GM19455 (cell line): ENCODE measurements at regions not wholly inside any gene's neighbourhood (a gene's known extent, or its start where the extent isn't known, plus 50 kb on each side); places are given as distances from the start of the nearest gene placed in this dataset.
"Not testable (repeated sequence)": the region's sequence is repeated elsewhere in the genome, so short reads cannot be mapped to it uniquely, and the experiment has no call there.

Experiments
- ATAC-seq: cut with Tn5 transposase; IDR thresholded peaks from one replicate; pipeline ENCODE4 v1.9.1; 2021; ENCODE audit not compliant: unreplicated experiment

GRCh38 chr14:106698620-106699267, 1172.4 kb downstream of the TMEM121 start:
- not testable (repeated sequence) for ATAC-seq

- ATAC-seq = not testable (repeated sequence)
These were observed 1177.3 kb downstream of the TMEM121 start for GRCh38 chr14:106703651-106704050.

DNA sequence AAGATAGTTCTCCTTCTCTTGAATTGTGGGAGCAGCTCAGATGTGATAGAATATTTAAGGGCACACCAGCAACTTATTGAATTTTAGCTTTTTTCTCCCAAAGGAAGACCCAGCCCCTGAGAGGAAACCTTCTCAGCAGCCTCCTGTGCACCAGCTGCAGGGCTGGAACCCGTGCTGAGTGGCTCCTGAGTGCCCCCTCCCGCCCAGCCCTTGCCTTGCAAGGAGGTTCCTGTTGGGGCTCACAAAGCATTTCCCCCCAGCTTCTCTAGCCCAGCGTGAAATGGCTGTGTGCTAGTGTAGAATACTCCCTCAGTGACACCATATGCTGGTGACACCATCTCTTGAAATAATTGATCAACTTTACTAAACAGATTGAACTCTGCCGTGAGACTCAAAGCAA, 1180.1 kb downstream of the TMEM121 start:
- not testable (repeated sequence) for ATAC-seq

- not testable (repeated sequence) for ATAC-seq
These were observed 1183.8 kb downstream of the TMEM121 start for GRCh38 chr14:106710187-106710586.

- not testable (repeated sequence) for ATAC-seq
These were observed 1186.1 kb downstream of the TMEM121 start for GRCh38 chr14:106712513-106712912.

- not testable (repeated sequence) for ATAC-seq
These were observed 1188.4 kb downstream of the TMEM121 start for GRCh38 chr14:106714446-106715428.

DNA sequence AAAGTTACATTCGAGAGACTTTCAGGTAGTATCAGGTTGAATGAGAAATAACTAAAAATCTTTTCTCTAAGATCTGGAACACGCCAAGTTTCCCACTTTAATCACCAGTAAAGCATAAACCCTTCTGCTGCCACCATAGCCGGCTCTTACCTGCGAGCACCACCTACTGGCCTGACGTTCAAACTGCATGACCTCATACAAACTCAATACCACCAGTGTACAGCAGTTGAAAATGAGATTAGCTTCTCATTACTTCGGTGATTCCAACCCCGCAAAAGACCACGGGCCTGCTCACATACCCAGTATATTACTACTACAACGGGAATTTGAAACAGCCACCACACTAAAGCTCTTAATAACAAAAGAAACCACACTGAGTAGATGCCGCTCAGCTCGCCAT, 1191.2 kb downstream of the TMEM121 start:
- peak; percentile 63 for ATAC-seq

GRCh38 chr14:106719880-106720279, 1193.5 kb downstream of the TMEM121 start:
- not testable (repeated sequence) for ATAC-seq

- ATAC-seq = not testable (repeated sequence)
These were observed 1195.5 kb downstream of the TMEM121 start for GRCh38 chr14:106721926-106722325.

DNA sequence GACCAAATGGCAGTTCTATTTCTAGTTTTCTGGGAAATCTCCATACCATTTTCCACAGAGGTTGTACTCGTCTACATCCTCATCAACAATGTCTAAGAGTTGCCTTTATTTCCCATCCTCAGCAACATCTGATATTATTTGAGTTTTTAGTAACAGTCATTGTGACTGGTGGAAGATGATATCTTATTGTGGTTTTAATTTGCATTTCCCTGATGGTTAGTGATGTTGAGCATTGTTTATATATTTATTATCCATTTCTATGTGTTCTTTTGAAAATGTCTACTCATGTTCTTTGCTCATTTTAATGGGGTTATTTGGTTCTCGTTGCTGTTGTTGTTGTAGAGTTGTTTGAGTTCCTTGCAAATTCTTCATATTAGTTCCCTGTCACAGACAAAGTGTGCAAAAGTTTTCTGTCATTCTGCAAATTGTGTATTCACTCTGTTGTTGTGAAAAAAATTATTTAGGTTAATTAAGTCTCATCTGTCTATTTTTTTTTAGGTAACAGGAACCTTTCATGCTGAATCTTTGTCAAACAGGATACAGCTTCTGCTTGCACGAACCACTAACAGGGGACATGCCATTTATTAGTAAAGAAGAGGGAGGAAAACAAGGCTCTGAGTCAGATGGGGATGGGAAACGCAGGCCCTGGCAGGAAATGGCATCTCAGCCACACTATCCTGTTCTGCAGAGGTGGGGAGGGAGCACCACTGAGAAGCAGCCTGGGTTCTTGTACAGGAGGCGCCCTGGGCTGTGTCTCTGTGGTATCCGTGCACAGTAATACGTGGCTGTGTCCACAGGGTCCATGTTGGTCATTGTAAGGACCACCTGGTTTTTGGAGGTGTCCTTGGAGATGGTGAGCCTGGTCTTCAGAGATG, 1196.7 kb downstream of the TMEM121 start:
- not testable (repeated sequence) for ATAC-seq

DNA sequence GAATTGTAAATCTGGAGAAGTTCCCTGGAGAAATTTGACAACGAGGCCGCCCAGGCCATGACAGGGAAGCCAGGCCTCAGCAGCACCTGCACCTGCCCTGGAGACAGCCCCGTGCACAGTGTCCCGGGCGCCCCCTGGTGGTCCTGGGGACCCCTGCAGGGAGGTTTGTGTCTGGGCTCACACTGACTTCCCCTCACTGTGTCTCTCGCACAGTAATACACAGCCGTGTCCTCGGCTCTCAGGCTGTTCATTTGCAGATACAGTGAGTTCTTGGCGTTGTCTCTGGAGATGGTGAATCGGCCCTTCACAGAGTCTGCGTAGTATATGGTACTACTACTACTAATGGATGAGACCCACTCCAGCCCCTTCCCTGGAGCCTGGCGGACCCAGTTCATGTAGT, 1201.6 kb downstream of the TMEM121 start:
- ATAC-seq = not testable (repeated sequence)

DNA sequence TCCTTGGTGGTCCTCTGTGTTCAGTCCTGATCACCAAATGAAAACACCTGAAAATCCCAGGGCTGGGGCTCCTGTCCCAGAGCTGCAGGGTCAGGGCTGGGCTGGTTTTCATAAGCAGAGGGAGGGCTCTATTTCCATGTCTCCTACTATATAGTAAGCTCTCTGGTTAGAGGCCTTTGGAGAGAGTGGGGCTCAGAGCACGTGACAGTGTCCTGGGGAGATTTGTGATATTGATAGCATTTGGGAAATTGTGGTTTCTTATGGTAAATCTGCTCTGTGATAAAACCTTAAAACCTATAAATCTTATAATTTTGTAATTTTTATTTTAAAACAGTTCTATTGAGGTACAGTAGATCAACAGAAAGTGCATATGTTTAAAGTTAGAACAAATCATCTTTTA, 1202.2 kb downstream of the TMEM121 start:
- no peak for ATAC-seq

DNA sequence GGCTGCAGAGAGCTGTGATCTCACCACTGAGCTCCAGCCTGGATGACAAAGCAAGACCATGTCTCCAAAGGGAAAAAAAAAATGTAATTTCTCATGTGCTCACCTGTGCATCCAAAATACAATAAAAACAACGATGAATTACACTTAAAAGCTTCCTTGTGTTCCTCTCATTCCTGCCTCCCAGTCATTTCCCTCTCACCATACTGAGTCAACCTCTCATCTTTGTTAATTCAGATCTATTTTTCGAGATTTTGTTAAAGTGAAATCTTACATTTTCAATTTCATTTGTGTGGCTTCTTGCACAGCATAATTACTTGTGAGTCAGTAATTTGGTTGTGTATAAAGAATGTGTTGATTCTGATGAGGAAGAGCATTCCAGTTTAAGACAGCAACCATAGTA, 1203.2 kb downstream of the TMEM121 start:
- ATAC-seq = no peak

GRCh38 chr14:106733771-106734170, 1207.4 kb downstream of the TMEM121 start:
- ATAC-seq = no peak

DNA sequence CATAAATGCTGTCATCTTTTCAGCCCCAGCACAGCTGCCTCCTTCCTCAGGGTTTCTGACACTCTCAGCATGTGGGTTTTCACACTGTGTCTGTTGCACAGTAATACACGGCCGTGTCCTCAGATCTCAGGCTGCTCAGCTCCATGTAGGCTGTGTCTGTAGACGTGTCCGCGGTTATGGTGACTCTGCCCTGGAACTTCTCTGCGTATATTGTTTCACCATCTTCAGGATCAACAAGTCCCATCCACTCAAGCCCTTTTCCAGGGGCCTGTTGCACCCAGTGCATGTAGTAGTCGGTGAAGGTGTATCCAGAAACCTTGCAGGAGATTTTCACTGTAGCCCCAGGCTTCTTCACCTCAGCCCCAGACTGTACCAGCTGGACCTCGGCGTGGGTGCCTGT, 1210.6 kb downstream of the TMEM121 start:
- ATAC-seq = no peak

- no peak for ATAC-seq
These were observed 1211.7 kb downstream of the TMEM121 start for GRCh38 chr14:106738075-106738474.

DNA sequence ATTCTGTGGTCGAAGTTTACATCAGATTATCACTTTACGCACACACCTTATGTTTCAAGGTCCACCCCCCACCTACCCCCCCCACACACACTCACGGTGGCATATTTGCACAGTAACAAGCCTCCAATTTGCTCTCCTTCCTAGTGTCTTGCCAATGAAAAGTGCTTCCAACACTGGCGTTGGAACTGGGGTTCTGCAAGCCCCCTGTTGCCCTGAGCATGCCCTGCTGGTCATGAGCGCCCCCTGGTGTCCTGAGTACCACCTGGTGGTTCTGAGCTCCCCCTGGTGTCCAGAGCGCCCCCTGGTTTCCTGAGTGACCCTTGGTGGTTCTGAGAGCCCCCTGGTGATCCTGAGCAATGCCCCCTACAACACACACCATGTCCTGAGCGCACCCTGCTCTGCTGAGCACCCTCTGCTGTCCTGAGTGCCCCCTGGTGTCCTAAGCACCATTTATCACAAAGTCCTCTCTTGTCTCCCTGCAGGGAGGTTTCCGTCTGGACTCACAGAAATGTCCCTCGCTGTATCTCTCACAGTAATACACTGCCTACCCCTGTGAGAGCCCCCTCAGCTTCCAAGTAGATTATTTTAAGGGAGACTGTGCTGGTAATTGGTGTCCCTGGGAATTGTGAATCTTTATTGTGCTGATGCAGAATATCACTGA, 1212.3 kb downstream of the TMEM121 start:
- not testable (repeated sequence) for ATAC-seq

- peak; percentile 66 for ATAC-seq
These were observed 1214.9 kb downstream of the TMEM121 start for GRCh38 chr14:106741086-106741827.

DNA sequence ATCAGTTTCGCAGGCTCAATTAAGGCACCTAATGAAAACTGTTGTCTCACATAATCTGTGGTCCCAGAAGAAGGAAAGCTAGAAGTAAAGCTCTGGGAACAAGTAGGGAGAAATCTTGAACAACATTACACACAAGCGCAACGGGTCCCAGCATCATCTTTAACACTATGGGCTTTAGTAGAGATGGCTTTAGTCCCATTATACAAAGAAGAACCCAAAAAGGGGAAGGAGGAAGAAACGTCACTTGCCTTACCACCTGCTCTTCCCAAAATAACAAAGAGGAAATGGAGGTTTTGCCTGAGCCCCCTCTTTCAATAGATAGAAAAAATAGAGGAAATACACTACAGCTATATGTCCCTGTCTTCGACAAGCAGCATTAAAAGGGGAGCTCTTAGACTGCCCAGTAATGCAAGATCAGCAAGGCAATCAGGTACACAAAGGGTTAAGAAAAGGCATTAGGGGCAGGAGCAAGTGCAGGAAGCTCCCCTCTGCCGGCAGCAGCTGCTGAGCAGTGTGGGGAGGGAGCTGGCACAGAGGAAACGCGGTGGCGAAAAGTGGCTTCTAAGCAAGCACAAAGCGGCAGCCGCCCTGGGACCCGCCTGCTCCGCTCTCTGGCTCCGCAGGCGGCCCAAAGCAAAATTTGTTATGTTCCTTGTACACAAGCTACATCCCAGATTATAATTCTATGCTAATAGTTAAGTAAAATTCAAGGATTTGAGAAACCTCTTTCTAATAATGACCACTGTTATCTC, 1218.8 kb downstream of the TMEM121 start:
- ATAC-seq = not testable (repeated sequence)
